ENCODE measurements at regions not wholly inside any gene's neighbourhood (a gene's known extent, or its start where the extent isn't known, plus 50 kb on each side); places are given as distances from the start of the nearest gene placed in this dataset.

- TF ChIP-seq CTCF (IDR thresholded peaks at IDR 0.05; ENCODE audit: insufficient read depth in 1 of 2, low read depth in 1 of 2, low read length in 1 of 2, severe bottlenecking in 1 of 2, unreplicated experiment in 1 of 2) = no peak
- Mint-ChIP-seq H3K9me3 (ENCODE audit: unreplicated experiment) (no peaks in the 10 kb centered on the region), H3K4me3 (ENCODE audit: unreplicated experiment) (no peak overlapping the region), H3K27ac (ENCODE audit: unreplicated experiment) (no peak overlapping the region), H3K27me3 (ENCODE audit: insufficient read depth, unreplicated experiment) (no peaks in the 10 kb centered on the region), H3K36me3 (ENCODE audit: insufficient read depth, unreplicated experiment) (no peaks in the 10 kb centered on the region), H3K4me1 (ENCODE audit: low read depth, unreplicated experiment) (no peaks in the 10 kb centered on the region)
- ChIA-PET POLR2A (no interaction called here), CTCF (no interaction called here)
- Histone ChIP-seq H3K9me3 (no peaks in the 10 kb centered on the region), H3K27me3 (replicated peaks; ENCODE audit: control insufficient read depth, insufficient read depth, low read length) (no peaks in the 10 kb centered on the region), H3K36me3 (ENCODE audit: control insufficient read depth, insufficient read depth, low read length) (no peaks in the 10 kb centered on the region), H3K4me3 (ENCODE audit: low read depth, low read length) (no peak overlapping the region), H3K4me1 (no peaks in the 10 kb centered on the region)
- no TSS peak for BruUV-seq (replicated peaks)
- intact Hi-C loops (cut with micrococcal nuclease; ENCODE audit: unreplicated experiment) = no loop called here
- no peak for DNase-seq
Measured at GRCh38 chr3:128553560-128553959, 60.6 kb upstream of the GATA2 start.

- Histone ChIP-seq H3K36me3 (ENCODE audit: control insufficient read depth, insufficient read depth, low read length) (no peaks in the 10 kb centered on the region), H3K4me3 (ENCODE audit: low read depth, low read length) (no peak overlapping the region), H3K9me3 (no peaks in the 10 kb centered on the region), H3K4me1 (no peaks in the 10 kb centered on the region; the same call in 1 of the 2 replicates), H3K27me3 (replicated peaks; ENCODE audit: control insufficient read depth, insufficient read depth, low read length) (no peaks in the 10 kb centered on the region)
- ChIA-PET CTCF (no interaction called here), POLR2A (no interaction called here)
- DNase-seq = no peak
- Mint-ChIP-seq H3K4me3 (ENCODE audit: unreplicated experiment) (no peak overlapping the region), H3K4me1 (ENCODE audit: low read depth, unreplicated experiment) (no peaks in the 10 kb centered on the region), H3K9me3 (ENCODE audit: unreplicated experiment) (no peaks in the 10 kb centered on the region), H3K27me3 (ENCODE audit: insufficient read depth, unreplicated experiment) (no peaks in the 10 kb centered on the region), H3K27ac (ENCODE audit: unreplicated experiment) (no peak overlapping the region), H3K36me3 (ENCODE audit: insufficient read depth, unreplicated experiment) (no peaks in the 10 kb centered on the region)
- intact Hi-C loops (cut with micrococcal nuclease; ENCODE audit: unreplicated experiment) = no loop called here
- TF ChIP-seq CTCF (IDR thresholded peaks at IDR 0.05; ENCODE audit: insufficient read depth in 1 of 2, low read depth in 1 of 2, low read length in 1 of 2, severe bottlenecking in 1 of 2, unreplicated experiment in 1 of 2) = no peak
- BruUV-seq (replicated peaks) = no TSS peak
Measured at GRCh38 chr3:128551867-128552266, 58.9 kb upstream of the GATA2 start.

GRCh38 chr3:128551451-128551850, 58.5 kb upstream of the GATA2 start:
- ChIA-PET POLR2A (interaction anchor here (0.5 kb wide), 1 partner anchor 54 kb away, joined by 6 read pairs; no protein-coding TSS in a partner anchor), CTCF (no interaction called here)
- Mint-ChIP-seq H3K9me3 (ENCODE audit: unreplicated experiment) (no peaks in the 10 kb centered on the region), H3K27me3 (ENCODE audit: insufficient read depth, unreplicated experiment) (no peaks in the 10 kb centered on the region), H3K4me1 (ENCODE audit: low read depth, unreplicated experiment) (no peaks in the 10 kb centered on the region), H3K4me3 (ENCODE audit: unreplicated experiment) (no peak overlapping the region), H3K36me3 (ENCODE audit: insufficient read depth, unreplicated experiment) (no peaks in the 10 kb centered on the region), H3K27ac (ENCODE audit: unreplicated experiment) (no peak overlapping the region)
- no TSS peak for BruUV-seq (replicated peaks)
- no peak for TF ChIP-seq CTCF (IDR thresholded peaks at IDR 0.05; ENCODE audit: insufficient read depth in 1 of 2, low read depth in 1 of 2, low read length in 1 of 2, severe bottlenecking in 1 of 2, unreplicated experiment in 1 of 2)
- Histone ChIP-seq H3K9me3 (no peaks in the 10 kb centered on the region), H3K36me3 (ENCODE audit: control insufficient read depth, insufficient read depth, low read length) (no peaks in the 10 kb centered on the region), H3K4me1 (no peaks in the 10 kb centered on the region; the same call in 1 of the 2 replicates), H3K4me3 (ENCODE audit: low read depth, low read length) (no peak overlapping the region), H3K27me3 (replicated peaks; ENCODE audit: control insufficient read depth, insufficient read depth, low read length) (no peaks in the 10 kb centered on the region)
- intact Hi-C loops (cut with micrococcal nuclease; ENCODE audit: unreplicated experiment) = no loop called here
- no peak for DNase-seq

Data from Caco-2 (cell line).